ENCODE measurements at regions not wholly inside any gene's neighbourhood (a gene's known extent, or its start where the extent isn't known, plus 50 kb on each side); places are given as distances from the start of the nearest gene placed in this dataset.
"Not testable (repeated sequence)": the region's sequence is repeated elsewhere in the genome, so short reads cannot be mapped to it uniquely, and the experiment has no call there.

- ATAC-seq; H3K4me1 Mint-ChIP-seq; H3K27ac Mint-ChIP-seq; H3K4me3 Mint-ChIP-seq; H3K4me1 ChIP-seq (ENCODE audit: control insufficient read depth in 2 of 2, insufficient read depth in 2 of 2, low read length in 2 of 2); CTCF ChIA-PET; H3K27me3 Mint-ChIP-seq; DNase-seq; H3K4me3 ChIP-seq (ENCODE audit: low read length); POLR2A ChIA-PET; H3K36me3 Mint-ChIP-seq; H3K27me3 ChIP-seq (ENCODE audit: control insufficient read depth in 2 of 2, insufficient read depth in 2 of 2, low read length in 2 of 2); H3K36me3 ChIP-seq (ENCODE audit: control insufficient read depth in 2 of 3, insufficient read depth in 3 of 3, low read length in 3 of 3); H3K27ac ChIP-seq (ENCODE audit: low read depth, low read length); H3K9me3 ChIP-seq (ENCODE audit: control insufficient read depth in 2 of 3, low read length in 3 of 3): not testable (repeated sequence)
- H3K9me3 Mint-ChIP-seq = peaks cover 0 to 12% (median 4%) of the 10 kb centered on the region in 11 donors
- intact Hi-C loops (cut with micrococcal nuclease) = loop anchor here (5.0 to 10.0 kb wide), 2 partner anchors 51 to 684 kb away; no protein-coding TSS in a partner anchor
Observed at GRCh38 chr15:30803703-30804102, 100.0 kb upstream of the FAN1 start.

- no peaks in the 10 kb centered on the region for H3K27me3 Mint-ChIP-seq
- H3K9me3 Mint-ChIP-seq = peaks cover 0 to 2% (median 0%) of the 10 kb centered on the region in 11 donors
- peaks cover 0 to 2% (median 0%) of the 10 kb centered on the region in 7 donors for H3K4me1 Mint-ChIP-seq
- H3K36me3 Mint-ChIP-seq = peaks cover 0 to 4% (median 0%) of the 10 kb centered on the region in 5 donors
- no peak for ATAC-seq
- no peaks in the 10 kb centered on the region for H3K4me1 ChIP-seq (ENCODE audit: control insufficient read depth in 2 of 2, insufficient read depth in 2 of 2, low read length in 2 of 2)
- H3K36me3 ChIP-seq (ENCODE audit: control insufficient read depth in 2 of 3, insufficient read depth in 3 of 3, low read length in 3 of 3) = no peaks in the 10 kb centered on the region
- DNase-seq = no peak
- ChIA-PET CTCF (no interaction called here), POLR2A (no interaction called here)
- peak overlapping the region in 1 of 9 donors; percentile 42 for H3K27ac Mint-ChIP-seq
- H3K27ac ChIP-seq (ENCODE audit: low read depth, low read length) = no peak overlapping the region
- no peaks in the 10 kb centered on the region for H3K27me3 ChIP-seq (ENCODE audit: control insufficient read depth in 2 of 2, insufficient read depth in 2 of 2, low read length in 2 of 2)
- intact Hi-C loops (cut with micrococcal nuclease) = no loop called here
- peak overlapping the region in 9 of 10 donors; percentile 6 to 73 (median 48) for H3K4me3 Mint-ChIP-seq
- no peak overlapping the region for H3K4me3 ChIP-seq (ENCODE audit: low read length)
- H3K9me3 ChIP-seq (ENCODE audit: control insufficient read depth in 2 of 3, low read length in 3 of 3) = no peaks in the 10 kb centered on the region
Observed at GRCh38 chr15:30816430-30816829, 87.3 kb upstream of the FAN1 start.

- H3K27me3 ChIP-seq (ENCODE audit: control insufficient read depth in 2 of 2, insufficient read depth in 2 of 2, low read length in 2 of 2); H3K27me3 Mint-ChIP-seq; H3K4me1 ChIP-seq (ENCODE audit: control insufficient read depth in 2 of 2, insufficient read depth in 2 of 2, low read length in 2 of 2); H3K36me3 ChIP-seq (ENCODE audit: control insufficient read depth in 2 of 3, insufficient read depth in 3 of 3, low read length in 3 of 3); H3K9me3 Mint-ChIP-seq; H3K9me3 ChIP-seq (ENCODE audit: control insufficient read depth in 2 of 3, low read length in 3 of 3); POLR2A ChIA-PET; CTCF ChIA-PET; intact Hi-C loops (cut with micrococcal nuclease): not testable (repeated sequence)
- DNase-seq (peak in 6 of 9 donors; percentile 21 to 67 (median 38)), ATAC-seq (peak; percentile 97)
- Histone ChIP-seq H3K4me3 (ENCODE audit: low read length) (peak overlapping the region; percentile 62), H3K27ac (ENCODE audit: low read depth, low read length) (peak overlapping the region; percentile 61)
- Mint-ChIP-seq H3K4me1 (peaks cover 4 to 40% (median 15%) of the 10 kb centered on the region in 7 donors), H3K36me3 (peaks cover 0 to 12% (median 3%) of the 10 kb centered on the region in 5 donors), H3K4me3 (peak overlapping the region in 9 of 10 donors; percentile 88 to 97 (median 94)), H3K27ac (peak overlapping the region in 8 of 9 donors; percentile 76 to 96 (median 92))
Observed at GRCh38 chr15:30823068-30823813, 80.5 kb upstream of the FAN1 start.

- Histone ChIP-seq H3K27ac (ENCODE audit: low read depth, low read length) (no peak overlapping the region), H3K9me3 (ENCODE audit: control insufficient read depth in 2 of 3, low read length in 3 of 3) (no peaks in the 10 kb centered on the region), H3K4me1 (ENCODE audit: control insufficient read depth in 2 of 2, insufficient read depth in 2 of 2, low read length in 2 of 2) (peaks cover 0 to 3% of the 10 kb centered on the region in 2 donors), H3K36me3 (ENCODE audit: control insufficient read depth in 2 of 3, insufficient read depth in 3 of 3, low read length in 3 of 3) (no peaks in the 10 kb centered on the region), H3K27me3 (ENCODE audit: control insufficient read depth in 2 of 2, insufficient read depth in 2 of 2, low read length in 2 of 2) (no peaks in the 10 kb centered on the region), H3K4me3 (ENCODE audit: low read length) (no peak overlapping the region)
- H3K36me3 Mint-ChIP-seq = peaks cover 0 to 17% (median 6%) of the 10 kb centered on the region in 5 donors
- no peak for DNase-seq
- peak overlapping the region in 5 of 9 donors; percentile 51 to 93 (median 69) for H3K27ac Mint-ChIP-seq
- POLR2A ChIA-PET = no interaction called here
- no peaks in the 10 kb centered on the region for H3K9me3 Mint-ChIP-seq
- no peak for ATAC-seq
- CTCF ChIA-PET = interaction anchor here (0.6 kb wide), 1 partner anchor 157 kb away, joined by 3 read pairs; no protein-coding TSS in a partner anchor
- H3K4me3 Mint-ChIP-seq = peak overlapping the region in 9 of 10 donors; percentile 25 to 97 (median 88)
- peaks cover 6 to 50% (median 15%) of the 10 kb centered on the region in 7 donors for H3K4me1 Mint-ChIP-seq
- intact Hi-C loops (cut with micrococcal nuclease) = no loop called here
- peaks cover 0 to 4% (median 0%) of the 10 kb centered on the region in 5 donors for H3K27me3 Mint-ChIP-seq
Observed at GRCh38 chr15:30824518-30825195, 79.1 kb upstream of the FAN1 start.

GRCh38 chr15:30827625-30828303 is 76.0 kb upstream of the FAN1 start:
- peak overlapping the region in 4 of 9 donors; percentile 20 to 87 (median 38) for H3K27ac Mint-ChIP-seq

GRCh38 chr15:30828304-30828639 is 75.4 kb upstream of the FAN1 start:
- H3K4me3 Mint-ChIP-seq; H3K27me3 Mint-ChIP-seq; H3K27me3 ChIP-seq (ENCODE audit: control insufficient read depth in 2 of 2, insufficient read depth in 2 of 2, low read length in 2 of 2); H3K27ac ChIP-seq (ENCODE audit: low read depth, low read length); intact Hi-C loops (cut with micrococcal nuclease); DNase-seq; H3K4me3 ChIP-seq (ENCODE audit: low read length); POLR2A ChIA-PET; H3K4me1 ChIP-seq (ENCODE audit: control insufficient read depth in 2 of 2, insufficient read depth in 2 of 2, low read length in 2 of 2); H3K36me3 ChIP-seq (ENCODE audit: control insufficient read depth in 2 of 3, insufficient read depth in 3 of 3, low read length in 3 of 3); H3K9me3 ChIP-seq (ENCODE audit: control insufficient read depth in 2 of 3, low read length in 3 of 3); H3K9me3 Mint-ChIP-seq: not testable (repeated sequence)
- CTCF ChIA-PET = interaction anchor here (0.6 kb wide), 1 partner anchor 668 kb away, joined by 4 read pairs; no protein-coding TSS in a partner anchor
- H3K27ac Mint-ChIP-seq = peak overlapping the region in 4 of 9 donors; percentile 20 to 87 (median 38)
- ATAC-seq = peak; percentile 23
- peaks cover 18 to 69% (median 34%) of the 10 kb centered on the region in 7 donors for H3K4me1 Mint-ChIP-seq
- peaks cover 0 to 29% (median 15%) of the 10 kb centered on the region in 5 donors for H3K36me3 Mint-ChIP-seq

More at GRCh38 chr15:30827625-30828303, 76.0 kb upstream of the FAN1 start:
- H3K27me3 ChIP-seq (ENCODE audit: control insufficient read depth in 2 of 2, insufficient read depth in 2 of 2, low read length in 2 of 2) = no peaks in the 10 kb centered on the region
- H3K36me3 ChIP-seq (ENCODE audit: control insufficient read depth in 2 of 3, insufficient read depth in 3 of 3, low read length in 3 of 3) = no peaks in the 10 kb centered on the region
- Mint-ChIP-seq H3K27me3 (no peaks in the 10 kb centered on the region), H3K4me3 (no peak overlapping the region), H3K9me3 (no peaks in the 10 kb centered on the region), H3K4me1 (peaks cover 13 to 65% (median 28%) of the 10 kb centered on the region in 7 donors), H3K36me3 (peaks cover 0 to 26% (median 15%) of the 10 kb centered on the region in 5 donors)
- H3K9me3 ChIP-seq (ENCODE audit: control insufficient read depth in 2 of 3, low read length in 3 of 3) = no peaks in the 10 kb centered on the region
- no peak overlapping the region for H3K4me3 ChIP-seq (ENCODE audit: low read length)
- DNase-seq = no peak
- peaks cover 0 to 4% of the 10 kb centered on the region in 2 donors for H3K4me1 ChIP-seq (ENCODE audit: control insufficient read depth in 2 of 2, insufficient read depth in 2 of 2, low read length in 2 of 2)
- no peak overlapping the region for H3K27ac ChIP-seq (ENCODE audit: low read depth, low read length)
- POLR2A ChIA-PET = no interaction called here
- CTCF ChIA-PET = no interaction called here
- intact Hi-C loops (cut with micrococcal nuclease) = no loop called here
- ATAC-seq = no peak

All from naive thymus-derived CD4-positive, alpha-beta T cell (primary cell).